HepG2 (cell line): ENCODE measurements at regions not wholly inside any gene's neighbourhood (a gene's known extent, or its start where the extent isn't known, plus 50 kb on each side); places are given as distances from the start of the nearest gene placed in this dataset.

Experiments
- ATAC-seq: fragments of 200-7000 bp; cut with Tn5 transposase; 3 replicates; pipeline ENCODE4 v1.9.1; 2020; ENCODE audit warnings: mild to moderate bottlenecking, moderate library complexity
- BruUV-seq: library from RNA; stranded (reverse); fragments of 400-500 nt; replicated peaks from 2 replicates; lab custom pipeline; 2021; lab: Mats Ljungman, UMichigan
- CTCF ChIA-PET: fragments of 300-600 bp; formaldehyde crosslinking; extraction: SDS; loops from one replicate; lab custom pipeline; 2021; ENCODE audit warnings: low total read pairs, inconsistent platforms, low intra/inter-chr PET ratio; lab: Yijun Ruan, JAX
- POLR2A ChIA-PET: fragments of 350-600 bp; sonication (Branson Sonifier 250); formaldehyde crosslinking; loops from one replicate; lab custom pipeline; 2020; ENCODE audit warnings: antibody characterized with exemption, inconsistent platforms; lab: Yijun Ruan, JAX
- DNase-seq: peaks from one replicate; pipeline ENCODE4 v3.0.0-alpha.2; 2015; ENCODE audit warnings: low spot score
- FAIRE-seq: peaks from 3 replicates; lab custom pipeline; 2011; peaks lifted over from hg19 to GRCh38; lab: Jason Lieb, UNC
- H2AFZ ChIP-seq: one replicate; pipeline ENCODE4 v1.6.1; 2011; ENCODE audit warnings: low read length, inconsistent platforms
- H3K27ac ChIP-seq: fragments of 300-600 bp; 3 replicates; pipeline ENCODE4 v1.8.0; 2011; ENCODE audit warnings: mixed run types, mild to moderate bottlenecking, mixed read lengths, low read length, inconsistent platforms; ENCODE audit not compliant: insufficient read depth; ENCODE audit errors: extremely low read length
- H3K27me3 ChIP-seq, 2 experiments: fragments of 200-600 bp in 1 of 2; 2 replicates in 1 of 2; 3 replicates in 1 of 2; pipeline versions ENCODE4 v1.6.0 to v1.8.0; 2011; ENCODE audit warnings: low read length in 2 of 2, mild to moderate bottlenecking in 2 of 2, moderate library complexity in 2 of 2, inconsistent platforms in 1 of 2; ENCODE audit not compliant: insufficient read depth in 2 of 2, control insufficient read depth in 1 of 2
- H3K36me3 ChIP-seq, 2 experiments: fragments of 200-600 bp in 1 of 2; replicated peaks in 1 of 2; 2 replicates in 1 of 2; 3 replicates in 1 of 2; pipeline versions ENCODE4 v1.5.1 to v1.8.0; 2011; ENCODE audit warnings: low read length in 2 of 2, inconsistent platforms in 1 of 2; ENCODE audit not compliant: insufficient read depth in 2 of 2, control insufficient read depth in 1 of 2
- H3K4me1 ChIP-seq: 2 replicates; pipeline ENCODE4 v1.5.1; 2012; ENCODE audit warnings: low read length, inconsistent platforms; ENCODE audit not compliant: insufficient read depth
- H3K4me2 ChIP-seq: 2 replicates; pipeline ENCODE4 v1.6.0; 2011; ENCODE audit warnings: low read depth, low read length, inconsistent platforms
- H3K4me3 ChIP-seq, 3 experiments: fragments of 200-600 bp in 1 of 3; sonication (generic), shearing (Covaris generic) in 1 of 3; replicated peaks in 1 of 3; 2 replicates each; pipeline ENCODE4 v1.5.1; 2011 to 2016; ENCODE audit warnings: low read length in 3 of 3, inconsistent platforms in 2 of 3, low read depth in 2 of 3, mild to moderate bottlenecking in 2 of 3, control low read depth in 1 of 3, mixed read lengths in 1 of 3; ENCODE audit not compliant: insufficient read depth in 1 of 3
- H3K79me2 ChIP-seq: one replicate; pipeline ENCODE4 v1.6.1; 2011; ENCODE audit warnings: low read length, inconsistent platforms; ENCODE audit not compliant: insufficient read depth
- H3K9ac ChIP-seq: 2 replicates; pipeline ENCODE4 v1.6.0; 2011; ENCODE audit warnings: mild to moderate bottlenecking, low read depth, low read length, inconsistent platforms; ENCODE audit not compliant: insufficient read depth
- H3K9me3 ChIP-seq: 2 replicates; pipeline ENCODE4 v1.5.1; 2012; ENCODE audit warnings: mild to moderate bottlenecking, low read length
- H4K20me1 ChIP-seq: 2 replicates; pipeline ENCODE4 v1.6.0; 2011; ENCODE audit warnings: inconsistent platforms, mild to moderate bottlenecking, low read length, moderate library complexity; ENCODE audit not compliant: insufficient read depth
- ZBTB40 ChIP-seq, 2 experiments: fragments of 450-650 bp in 1 of 2; sonication (generic) in 1 of 2; formaldehyde crosslinking in 1 of 2; IDR thresholded peaks; 2 replicates each; pipeline versions ENCODE4 v1.6.1 to v1.8.0; 2016 to 2022; ENCODE audit warnings: antibody characterized with exemption in 1 of 2, mild to moderate bottlenecking in 1 of 2, missing genetic modification reagents in 1 of 2
- ZNF337 ChIP-seq: sonication (generic); formaldehyde crosslinking; IDR thresholded peaks from 2 replicates; pipeline ENCODE4 v1.5.1; 2020; ENCODE audit warnings: missing genetic modification reagents, low read depth, mild to moderate bottlenecking, borderline replicate concordance
- WGBS: methylation state at CpG from one replicate; pipeline ENCODE4 v1.1.6; 2017; ENCODE audit warnings: low lambda C conversion rate; 5-methylcytosine and 5-hydroxymethylcytosine counted together
- in situ Hi-C: cut with HindIII; loops from 2 replicates; pipeline ENCODE4 v1.10.0; 2017; ENCODE audit warnings: low pct_unique_long_range_greater_than_20kb; ENCODE audit not compliant: extremely low pct_ligation_motif_present
- intact Hi-C: fragments of 100-400 bp; cut with micrococcal nuclease; formaldehyde crosslinking; loops from one replicate; pipeline ENCODE4 v1.10.0; 2022; ENCODE audit not compliant: unreplicated experiment

- H3K79me2 ChIP-seq = no peaks in the 10 kb centered on the region
- ATAC-seq (no peak), DNase-seq (no peak), FAIRE-seq (no peak)
- H3K36me3 ChIP-seq = no peaks in the 10 kb centered on the region
- no peaks in the 10 kb centered on the region for H3K9me3 ChIP-seq
- WGBS = 39% methylated on average over 8 of the region's 8 CpGs
- no peak overlapping the region for H3K27ac ChIP-seq
- H3K9ac ChIP-seq = no peak overlapping the region
- H2AFZ ChIP-seq = no peak overlapping the region
- no peaks in the 10 kb centered on the region; a peak in 1 of 5 replicates for H3K27me3 ChIP-seq
- no peaks in the 10 kb centered on the region for H3K4me1 ChIP-seq
- TF ChIP-seq ZBTB40 (IDR thresholded peaks at IDR 0.05) (peak; percentile 35; the same call in 1 of the 2 replicates), ZBTB40 (CRISPR knock-in tag; IDR thresholded peaks at IDR 0.05) (no peak), ZNF337 (CRISPR knock-in tag) (no peak)
- H3K4me2 ChIP-seq = no peak overlapping the region
- H3K4me3 ChIP-seq = no peak overlapping the region
- intact Hi-C loops = no loop called here
- POLR2A ChIA-PET = no interaction called here
- CTCF ChIA-PET = no interaction called here
- no TSS peak for BruUV-seq
- in situ Hi-C loops = no loop called here
- no peaks in the 10 kb centered on the region for H4K20me1 ChIP-seq
Observed at GRCh38 chr3:72261566-72262564, 476.9 kb upstream of the PROK2 start.
